GM12878 (cell line): ENCODE measurements at regions not wholly inside any gene's neighbourhood (a gene's known extent, or its start where the extent isn't known, plus 50 kb on each side); places are given as distances from the start of the nearest gene placed in this dataset.

Experiments
- ATAC-seq: fragments of 200-7000 bp; cut with Tn5 transposase; 3 replicates; pipeline ENCODE4 v1.9.1; 2020; ENCODE audit warnings: mild to moderate bottlenecking, moderate library complexity
- BruUV-seq: library from RNA; stranded (reverse); fragments of 400-500 nt; replicated peaks from 2 replicates; lab custom pipeline; 2021; lab: Mats Ljungman, UMichigan
- CTCF ChIA-PET: fragments of 300-600 bp; sonication (Branson Sonifier 250); formaldehyde crosslinking; extraction: SDS; loops from one replicate; lab custom pipeline; 2021; ENCODE audit warnings: inconsistent platforms; lab: Yijun Ruan, JAX
- POLR2A ChIA-PET: fragments of 350-600 bp; formaldehyde crosslinking; extraction: SDS; loops from one replicate; lab custom pipeline; 2021; ENCODE audit warnings: inconsistent platforms; lab: Charles Lee
- RAD21 ChIA-PET: fragments of 300-600 bp; sonication (Branson Sonifier 250); formaldehyde crosslinking; loops from one replicate; lab custom pipeline; 2023; ENCODE audit warnings: antibody characterized with exemption; ENCODE audit not compliant: unreplicated experiment; lab: Charles Lee
- SMC1A ChIA-PET: fragments of 300-600 bp; sonication (Branson Sonifier 250); formaldehyde crosslinking; loops from one replicate; lab custom pipeline; 2023; ENCODE audit not compliant: unreplicated experiment, uncharacterized antibody; lab: Charles Lee
- DNase-seq: peaks from one replicate; pipeline ENCODE4 v3.0.0-alpha.2; 2011; ENCODE audit warnings: low read depth, low spot score
- FAIRE-seq: peaks from 3 replicates; lab custom pipeline; 2011; peaks lifted over from hg19 to GRCh38; lab: Jason Lieb, UNC
- H2AFZ ChIP-seq: 2 replicates; pipeline ENCODE4 v1.6.0; 2011; ENCODE audit warnings: low read depth, low read length, control low read depth; ENCODE audit not compliant: control insufficient read depth
- H3K27ac ChIP-seq: 2 replicates; pipeline ENCODE4 v1.5.1; 2011; ENCODE audit warnings: control low read depth; ENCODE audit not compliant: control insufficient read depth, insufficient read depth
- H3K27me3 ChIP-seq, 2 experiments: replicated peaks in 1 of 2; 2 replicates each; pipeline versions ENCODE4 v1.6.0 to v1.6.1; 2011; ENCODE audit warnings: low read length in 1 of 2; ENCODE audit not compliant: control insufficient read depth in 2 of 2, insufficient read depth in 2 of 2
- H3K36me3 ChIP-seq, 2 experiments: 2 replicates each; pipeline ENCODE4 v1.5.1; 2011; ENCODE audit warnings: low read length in 1 of 2; ENCODE audit not compliant: control insufficient read depth in 2 of 2, insufficient read depth in 2 of 2
- H3K4me1 ChIP-seq: 2 replicates; pipeline ENCODE4 v1.6.1; 2011; ENCODE audit warnings: mild to moderate bottlenecking, low read length, moderate library complexity, mixed read lengths; ENCODE audit not compliant: control insufficient read depth, insufficient read depth
- H3K4me2 ChIP-seq: 2 replicates; pipeline ENCODE4 v1.6.0; 2011; ENCODE audit warnings: control low read depth; ENCODE audit not compliant: control insufficient read depth, insufficient read depth
- H3K4me3 ChIP-seq: fragments of 200-600 bp; sonication (generic); 2 replicates; pipeline ENCODE4 v1.5.1; 2016
- H3K79me2 ChIP-seq: 2 replicates; pipeline ENCODE4 v1.6.0; 2011; ENCODE audit warnings: low read length; ENCODE audit not compliant: control insufficient read depth, insufficient read depth
- H3K9ac ChIP-seq: 2 replicates; pipeline ENCODE4 v1.8.0; 2011; ENCODE audit warnings: low read length, control low read depth, mixed read lengths; ENCODE audit not compliant: control insufficient read depth, insufficient read depth
- H3K9me3 ChIP-seq: replicated peaks from 3 replicates; pipeline ENCODE4 v1.5.1; 2011; ENCODE audit warnings: mild to moderate bottlenecking, low read length; ENCODE audit not compliant: control insufficient read depth, insufficient read depth
- H4K20me1 ChIP-seq: 2 replicates; pipeline ENCODE4 v1.6.0; 2011; ENCODE audit not compliant: control insufficient read depth, insufficient read depth
- ATF7 ChIP-seq: fragments of 450-650 bp; IDR thresholded peaks from 2 replicates; pipeline ENCODE4 v1.6.1; 2016; ENCODE audit warnings: low read depth, mild to moderate bottlenecking
- BCL11A ChIP-seq: IDR thresholded peaks from 2 replicates; pipeline ENCODE4 v1.6.1; 2011; ENCODE audit warnings: low read depth, low read length
- BHLHE40 ChIP-seq, 2 experiments: fragments of 450-650 bp in 1 of 2; IDR thresholded peaks; 2 replicates each; pipeline ENCODE4 v1.6.1; 2011 to 2017; ENCODE audit warnings: low read depth in 2 of 2, borderline replicate concordance in 1 of 2, improper control_type of control experiment in 1 of 2, low read length in 1 of 2, mild to moderate bottlenecking in 1 of 2
- EED ChIP-seq: sonication (generic); IDR thresholded peaks from 2 replicates; pipeline ENCODE4 v1.6.1; 2016; ENCODE audit warnings: antibody characterized with exemption, low read depth
- MTA2 ChIP-seq: fragments of 450-650 bp; IDR thresholded peaks from 2 replicates; pipeline ENCODE4 v1.6.1; 2016; ENCODE audit warnings: low read depth, mild to moderate bottlenecking, moderate library complexity
- NRF1 ChIP-seq: conservative IDR thresholded peaks from 2 replicates; pipeline ENCODE4 v1.6.1; 2011; ENCODE audit warnings: mild to moderate bottlenecking, low read depth, low read length, improper control_type of control experiment
- PBX3 ChIP-seq: IDR thresholded peaks from 2 replicates; pipeline ENCODE4 v1.6.1; 2011; ENCODE audit warnings: mild to moderate bottlenecking, low read depth, low read length, moderate library complexity; ENCODE audit not compliant: insufficient replicate concordance
- SMARCA5 ChIP-seq: fragments of 450-650 bp; IDR thresholded peaks from 2 replicates; pipeline ENCODE4 v1.6.1; 2017; ENCODE audit warnings: mild to moderate bottlenecking
- SP1 ChIP-seq: IDR thresholded peaks from one replicate; pipeline ENCODE4 v1.6.1; 2011; ENCODE audit warnings: low read depth, low read length
- ZBED1 ChIP-seq: IDR thresholded peaks from 2 replicates; pipeline ENCODE4 v1.6.1; 2016; ENCODE audit warnings: borderline replicate concordance
- ZBTB11 ChIP-seq: fragments of 450-650 bp; formaldehyde crosslinking; IDR thresholded peaks from 2 replicates; pipeline ENCODE4 v1.5.0; 2022; ENCODE audit warnings: mild to moderate bottlenecking, missing genetic modification characterization
- WGBS: methylation state at CpG from one replicate; pipeline ENCODE4 v1.1.6; 2016; ENCODE audit warnings: low lambda C conversion rate; ENCODE audit not compliant: insufficient replicate concordance, insufficient coverage; ENCODE audit errors: missing lambda C conversion rate; 5-methylcytosine and 5-hydroxymethylcytosine counted together
- in situ Hi-C: fragments of 300-500 bp; cut with MboI; formaldehyde crosslinking; loops from 9 replicates; pipeline ENCODE4 v1.14.3; 2018; ENCODE audit warnings: mixed read lengths
- intact Hi-C: fragments of 100-400 bp; cut with micrococcal nuclease; formaldehyde crosslinking; loops from one replicate; pipeline ENCODE4 v1.14.2; 2022; ENCODE audit not compliant: unreplicated experiment

- ChIA-PET POLR2A (no interaction called here), RAD21 (no interaction called here)
- no peak for FAIRE-seq
Observed at GRCh38 chr2:225757248-225757647, 357.7 kb downstream of the NYAP2 start.

More at GRCh38 chr2:225757248-225757647, 357.7 kb downstream of the NYAP2 start:
- Histone ChIP-seq H3K9ac (no peak overlapping the region), H3K4me2 (no peak overlapping the region), H3K27ac (no peak overlapping the region), H3K79me2 (no peaks in the 10 kb centered on the region), H3K9me3 (no peaks in the 10 kb centered on the region), H3K36me3 (no peaks in the 10 kb centered on the region), H3K27me3 (no peaks in the 10 kb centered on the region), H3K4me1 (no peaks in the 10 kb centered on the region), H3K4me3 (no peak overlapping the region), H4K20me1 (no peaks in the 10 kb centered on the region), H2AFZ (no peak overlapping the region)
- CTCF ChIA-PET, result no interaction called here
- no peak for DNase-seq
- no peak for ATAC-seq
- 41% methylated on average over 1 of the region's 1 CpG for WGBS
- SMC1A ChIA-PET, result no interaction called here
- in situ Hi-C loops (no loop called here), intact Hi-C loops (no loop called here)
- no TSS peak for BruUV-seq
- TF ChIP-seq ATF7 (no peak), BHLHE40 (IDR thresholded peaks at IDR 0.05; ENCODE audit: borderline replicate concordance in 1 of 2, low read depth in 2 of 2, low read length in 1 of 2) (no peak), MTA2 (no peak), SMARCA5 (no peak), ZBED1 (no peak), ZBTB11 (CRISPR knock-in tag) (no peak), PBX3 (no peak), NRF1 (no peak), SP1 (no peak), EED (no peak), BCL11A (no peak)
